ENCODE measurements at regions not wholly inside any gene's neighbourhood (a gene's known extent, or its start where the extent isn't known, plus 50 kb on each side); places are given as distances from the start of the nearest gene placed in this dataset.
A peak's percentile ranks its signal among the peaks of the same experiment; 100 is the strongest.

DNA sequence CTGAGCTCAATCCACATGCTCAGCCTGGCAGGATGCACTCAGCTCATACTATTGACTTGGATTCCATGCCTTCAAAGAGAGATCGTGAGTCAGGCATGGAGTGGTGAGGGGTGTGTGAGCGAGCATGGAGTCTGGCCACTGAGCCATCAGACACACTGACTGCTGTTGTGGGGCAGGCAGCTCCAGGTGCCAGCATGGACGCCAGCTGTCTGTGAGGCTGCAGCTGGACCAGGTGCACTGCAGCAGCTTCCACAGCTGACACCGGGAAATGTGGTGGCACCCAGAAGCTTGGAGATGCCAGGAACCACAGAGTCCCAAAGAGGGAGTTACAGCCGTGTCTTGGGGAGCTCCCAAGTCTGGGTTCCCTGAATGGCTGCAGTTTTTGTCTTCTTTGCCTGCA lies 1026.4 kb upstream of the ADGRL3 start:
- no peak overlapping the region for H3K27ac ChIP-seq
- no peaks in the 10 kb centered on the region for H3K27me3 ChIP-seq
- H3K36me3 ChIP-seq: no peaks in the 10 kb centered on the region
- H3K4me1 ChIP-seq: no peaks in the 10 kb centered on the region
- no peak for TF ChIP-seq POLR2AphosphoS5 (IDR thresholded peaks at IDR 0.05)
- TF ChIP-seq EP300 (IDR thresholded peaks at IDR 0.05): no peak
- no peak for TF ChIP-seq POLR2A (IDR thresholded peaks at IDR 0.05)
- TF ChIP-seq, protein P1, sequence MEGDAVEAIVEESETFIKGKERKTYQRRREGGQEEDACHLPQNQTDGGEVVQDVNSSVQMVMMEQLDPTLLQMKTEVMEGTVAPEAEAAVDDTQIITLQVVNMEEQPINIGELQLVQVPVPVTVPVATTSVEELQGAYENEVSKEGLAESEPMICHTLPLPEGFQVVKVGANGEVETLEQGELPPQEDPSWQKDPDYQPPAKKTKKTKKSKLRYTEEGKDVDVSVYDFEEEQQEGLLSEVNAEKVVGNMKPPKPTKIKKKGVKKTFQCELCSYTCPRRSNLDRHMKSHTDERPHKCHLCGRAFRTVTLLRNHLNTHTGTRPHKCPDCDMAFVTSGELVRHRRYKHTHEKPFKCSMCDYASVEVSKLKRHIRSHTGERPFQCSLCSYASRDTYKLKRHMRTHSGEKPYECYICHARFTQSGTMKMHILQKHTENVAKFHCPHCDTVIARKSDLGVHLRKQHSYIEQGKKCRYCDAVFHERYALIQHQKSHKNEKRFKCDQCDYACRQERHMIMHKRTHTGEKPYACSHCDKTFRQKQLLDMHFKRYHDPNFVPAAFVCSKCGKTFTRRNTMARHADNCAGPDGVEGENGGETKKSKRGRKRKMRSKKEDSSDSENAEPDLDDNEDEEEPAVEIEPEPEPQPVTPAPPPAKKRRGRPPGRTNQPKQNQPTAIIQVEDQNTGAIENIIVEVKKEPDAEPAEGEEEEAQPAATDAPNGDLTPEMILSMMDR (IDR thresholded peaks at IDR 0.05): no peak
- 83 to 94% methylated on average over 4 to 5 of the region's 5 CpGs for WGBS, 2 donors
- no peak overlapping the region for H3K4me3 ChIP-seq
- ATAC-seq (ENCODE audit: low FRiP score in 2 of 2) (no peak), DNase-seq (peak in 1 of 2 donors; percentile 24)
- no peaks in the 10 kb centered on the region for H3K9me3 ChIP-seq

DNA sequence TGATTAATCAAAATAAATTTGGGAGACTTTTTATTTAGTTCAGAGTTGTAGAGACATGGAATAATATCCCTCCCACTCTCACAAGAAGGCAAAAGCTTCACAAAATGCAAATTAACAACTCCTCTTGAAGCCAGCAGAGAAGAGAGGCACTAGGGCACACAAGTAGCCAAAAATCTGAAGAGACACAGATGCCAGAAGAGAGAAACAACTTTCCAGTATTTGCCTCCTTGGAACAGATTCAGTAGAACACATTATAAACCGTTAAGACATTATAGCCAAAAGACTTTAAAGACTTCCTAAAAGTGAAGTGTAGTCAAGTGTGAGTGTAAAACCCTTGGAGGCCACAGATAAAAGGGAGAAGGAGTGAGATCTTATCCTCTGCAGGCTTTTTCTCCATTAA lies 1024.9 kb upstream of the ADGRL3 start:
- Histone ChIP-seq H3K27ac (no peak overlapping the region), H3K27me3 (no peaks in the 10 kb centered on the region), H3K36me3 (no peaks in the 10 kb centered on the region), H3K4me3 (no peak overlapping the region), H3K4me1 (no peaks in the 10 kb centered on the region), H3K9me3 (no peaks in the 10 kb centered on the region)
- WGBS, 2 donors: 36 to 40% methylated on average over 1 of the region's 1 CpG
- no peak for ATAC-seq (ENCODE audit: low FRiP score in 2 of 2)
- TF ChIP-seq, protein P1 (IDR thresholded peaks at IDR 0.05): no peak
- TF ChIP-seq POLR2AphosphoS5 (IDR thresholded peaks at IDR 0.05) (no peak), POLR2A (IDR thresholded peaks at IDR 0.05) (no peak), EP300 (IDR thresholded peaks at IDR 0.05) (no peak)
- no peak for DNase-seq

DNA sequence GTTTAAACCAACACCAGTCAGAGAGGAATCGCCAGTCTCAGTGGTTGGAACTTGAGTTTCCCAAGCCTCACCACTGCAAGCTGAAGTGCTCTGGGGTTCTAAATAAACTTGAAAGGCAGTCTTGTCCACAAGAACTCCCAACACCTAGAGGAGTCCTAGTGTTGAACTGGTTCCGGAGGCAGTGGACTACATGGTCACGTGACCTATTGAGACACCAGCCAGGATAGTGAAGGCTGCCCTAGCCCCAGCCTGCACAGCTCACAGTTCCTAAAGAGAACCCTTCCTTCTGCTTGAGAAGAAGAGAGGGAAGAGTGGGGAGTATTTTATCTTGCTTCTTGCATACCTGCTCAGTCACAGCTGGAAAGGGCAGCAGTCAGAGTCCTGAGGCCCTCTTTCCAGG lies 1012.7 kb upstream of the ADGRL3 start:
- Histone ChIP-seq H3K9me3 (peaks cover 0 to 6% (median 0%) of the 10 kb centered on the region in 4 donors), H3K4me1 (no peaks in the 10 kb centered on the region), H3K4me3 (no peak overlapping the region), H3K36me3 (no peaks in the 10 kb centered on the region), H3K27me3 (no peaks in the 10 kb centered on the region), H3K27ac (no peak overlapping the region)
- no peak for DNase-seq
- 88 to 97% methylated on average over 3 of the region's 3 CpGs for WGBS, 2 donors
- ATAC-seq (ENCODE audit: low FRiP score in 2 of 2): no peak
- TF ChIP-seq EP300 (IDR thresholded peaks at IDR 0.05): no peak
- TF ChIP-seq, protein P1 (IDR thresholded peaks at IDR 0.05): no peak
- TF ChIP-seq POLR2A (IDR thresholded peaks at IDR 0.05): no peak
- TF ChIP-seq POLR2AphosphoS5 (IDR thresholded peaks at IDR 0.05): no peak

DNA sequence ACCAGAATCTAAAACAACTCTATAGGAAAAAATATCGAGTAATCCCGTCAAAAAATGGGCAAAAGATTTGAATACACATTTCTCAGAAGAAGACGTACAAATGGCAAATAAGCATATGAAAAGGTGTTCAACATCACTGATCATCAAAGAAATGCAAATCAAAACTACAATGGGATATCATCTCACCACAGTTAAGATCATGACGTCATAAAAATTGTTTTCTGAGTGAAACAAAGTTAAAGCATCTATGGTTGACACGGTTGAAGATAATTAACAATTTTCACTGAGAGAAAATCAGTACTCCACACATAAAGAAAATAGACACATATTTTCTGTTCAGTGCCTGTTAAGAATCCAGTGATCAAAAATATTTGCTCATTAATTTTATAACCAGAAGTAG lies 1010.8 kb upstream of the ADGRL3 start:
- Histone ChIP-seq H3K27me3 (no peaks in the 10 kb centered on the region), H3K27ac (no peak overlapping the region), H3K9me3 (peaks cover 0 to 6% (median 0%) of the 10 kb centered on the region in 4 donors), H3K36me3 (no peaks in the 10 kb centered on the region), H3K4me3 (no peak overlapping the region), H3K4me1 (no peaks in the 10 kb centered on the region)
- 86% methylated on average over 5 of the region's 5 CpGs for WGBS, 2 donors
- DNase-seq (no peak), ATAC-seq (ENCODE audit: low FRiP score in 2 of 2) (no peak)
- TF ChIP-seq POLR2AphosphoS5 (IDR thresholded peaks at IDR 0.05): no peak
- TF ChIP-seq POLR2A (IDR thresholded peaks at IDR 0.05): no peak
- TF ChIP-seq, protein P1 (IDR thresholded peaks at IDR 0.05): no peak
- no peak for TF ChIP-seq EP300 (IDR thresholded peaks at IDR 0.05)

DNA sequence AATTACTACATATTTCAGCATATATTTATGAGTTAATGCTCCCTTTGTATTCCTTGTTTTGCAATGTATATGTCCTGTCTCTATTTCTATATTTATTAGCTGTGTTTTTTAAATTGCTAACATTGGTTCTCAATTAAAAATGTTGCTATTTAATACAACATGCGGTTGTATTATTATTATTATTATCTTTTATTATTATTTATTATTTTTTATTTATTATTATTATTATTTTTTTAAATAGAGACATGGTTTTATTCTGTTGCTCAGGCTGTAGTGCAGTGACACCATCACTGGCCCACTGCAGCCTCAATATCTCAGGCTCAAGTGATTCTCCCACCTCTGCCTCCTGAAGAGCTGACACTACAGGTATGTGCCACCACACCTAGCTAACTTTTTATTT lies 1005.9 kb upstream of the ADGRL3 start:
- 78 to 92% methylated on average over 1 of the region's 1 CpG for WGBS, 2 donors

More for the DNA sequence above, 1005.9 kb upstream of the ADGRL3 start:
- H3K9me3 ChIP-seq: peaks cover 0 to 6% (median 0%) of the 10 kb centered on the region in 4 donors
- no peaks in the 10 kb centered on the region for H3K36me3 ChIP-seq
- TF ChIP-seq EP300 (IDR thresholded peaks at IDR 0.05) (no peak), POLR2AphosphoS5 (IDR thresholded peaks at IDR 0.05) (no peak), POLR2A (IDR thresholded peaks at IDR 0.05) (no peak)
- TF ChIP-seq, protein P1 (IDR thresholded peaks at IDR 0.05): no peak
- DNase-seq: no peak
- H3K4me3 ChIP-seq: no peak overlapping the region
- no peak for ATAC-seq (ENCODE audit: low FRiP score in 2 of 2)
- H3K4me1 ChIP-seq: no peaks in the 10 kb centered on the region
- H3K27me3 ChIP-seq: no peaks in the 10 kb centered on the region
- no peak overlapping the region for H3K27ac ChIP-seq

Data from upper lobe of left lung (tissue), 6 donors.